Epithelial cell of esophagus (primary cell): ENCODE measurements at regions not wholly inside any gene's neighbourhood (a gene's known extent, or its start where the extent isn't known, plus 50 kb on each side); places are given as distances from the start of the nearest gene placed in this dataset.

Experiments used
- DNase-seq: peaks from one replicate; pipeline ENCODE4 v3.0.0; 2010; ENCODE audit warnings: low read depth
- H3K4me3 ChIP-seq: 2 replicates; pipeline ENCODE4 v1.5.1; 2011; ENCODE audit warnings: mild to moderate bottlenecking, low read length, control low read depth
- TF ChIP-seq, protein P1 (sequence below): IDR thresholded peaks from 2 replicates; pipeline ENCODE4 v1.5.1; 2011; ENCODE audit warnings: low read depth, mild to moderate bottlenecking, low read length, control low read depth, inconsistent platforms; ENCODE audit not compliant: insufficient read depth; ENCODE audit errors: missing control alignments

GRCh38 chr7:14065286-14065685 is 75.8 kb upstream of the ETV1 start:
- no peak overlapping the region for H3K4me3 ChIP-seq
- TF ChIP-seq, protein P1, sequence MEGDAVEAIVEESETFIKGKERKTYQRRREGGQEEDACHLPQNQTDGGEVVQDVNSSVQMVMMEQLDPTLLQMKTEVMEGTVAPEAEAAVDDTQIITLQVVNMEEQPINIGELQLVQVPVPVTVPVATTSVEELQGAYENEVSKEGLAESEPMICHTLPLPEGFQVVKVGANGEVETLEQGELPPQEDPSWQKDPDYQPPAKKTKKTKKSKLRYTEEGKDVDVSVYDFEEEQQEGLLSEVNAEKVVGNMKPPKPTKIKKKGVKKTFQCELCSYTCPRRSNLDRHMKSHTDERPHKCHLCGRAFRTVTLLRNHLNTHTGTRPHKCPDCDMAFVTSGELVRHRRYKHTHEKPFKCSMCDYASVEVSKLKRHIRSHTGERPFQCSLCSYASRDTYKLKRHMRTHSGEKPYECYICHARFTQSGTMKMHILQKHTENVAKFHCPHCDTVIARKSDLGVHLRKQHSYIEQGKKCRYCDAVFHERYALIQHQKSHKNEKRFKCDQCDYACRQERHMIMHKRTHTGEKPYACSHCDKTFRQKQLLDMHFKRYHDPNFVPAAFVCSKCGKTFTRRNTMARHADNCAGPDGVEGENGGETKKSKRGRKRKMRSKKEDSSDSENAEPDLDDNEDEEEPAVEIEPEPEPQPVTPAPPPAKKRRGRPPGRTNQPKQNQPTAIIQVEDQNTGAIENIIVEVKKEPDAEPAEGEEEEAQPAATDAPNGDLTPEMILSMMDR = no peak
- no peak for DNase-seq

GRCh38 chr7:14055813-14056212 is 66.3 kb upstream of the ETV1 start:
- no peak overlapping the region for H3K4me3 ChIP-seq
- TF ChIP-seq, protein P1 = no peak
- DNase-seq = no peak

DNA sequence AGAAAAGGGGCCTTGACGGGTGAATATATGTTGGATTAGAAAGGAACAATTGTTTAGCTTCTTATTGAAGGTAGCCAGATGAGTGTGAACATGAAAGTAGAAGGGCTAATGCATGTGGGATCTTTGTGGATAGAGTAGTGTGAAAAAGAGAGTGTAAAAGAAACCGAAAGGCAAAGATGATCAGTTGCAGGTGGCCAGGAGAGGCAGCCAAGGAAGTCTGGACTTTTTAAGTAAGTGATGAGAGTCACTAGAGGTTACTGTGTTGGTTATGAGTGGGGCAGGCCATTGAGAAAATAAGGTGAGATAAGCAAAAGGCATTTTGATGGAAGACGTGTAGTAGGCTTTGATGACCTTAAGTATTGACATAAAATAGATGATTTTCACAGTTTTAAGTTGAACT is 64.7 kb upstream of the ETV1 start:
- TF ChIP-seq, protein P1 = no peak
- no peak overlapping the region for H3K4me3 ChIP-seq
- no peak for DNase-seq

DNA sequence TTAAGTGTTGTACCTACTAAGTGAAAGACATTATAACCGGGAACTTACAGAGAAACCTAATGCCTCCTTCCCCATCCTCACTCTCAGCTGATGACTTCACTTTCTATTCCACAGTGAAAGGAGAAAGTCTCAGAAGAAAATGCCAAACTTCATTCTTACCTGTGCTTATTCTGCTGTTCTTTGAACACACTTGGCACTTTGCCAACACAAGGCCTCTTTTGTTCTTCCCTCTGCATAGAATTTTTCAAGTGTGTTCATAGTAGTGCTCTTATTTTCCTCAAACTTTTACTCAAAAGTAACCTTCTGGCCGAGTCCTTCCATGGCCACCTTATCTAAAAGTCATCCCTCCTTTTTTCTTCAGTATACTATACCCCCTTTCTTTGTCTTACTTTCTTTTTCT is 59.4 kb upstream of the ETV1 start:
- H3K4me3 ChIP-seq = no peak overlapping the region
- TF ChIP-seq, protein P1 = no peak
- DNase-seq = peak; percentile 14

DNA sequence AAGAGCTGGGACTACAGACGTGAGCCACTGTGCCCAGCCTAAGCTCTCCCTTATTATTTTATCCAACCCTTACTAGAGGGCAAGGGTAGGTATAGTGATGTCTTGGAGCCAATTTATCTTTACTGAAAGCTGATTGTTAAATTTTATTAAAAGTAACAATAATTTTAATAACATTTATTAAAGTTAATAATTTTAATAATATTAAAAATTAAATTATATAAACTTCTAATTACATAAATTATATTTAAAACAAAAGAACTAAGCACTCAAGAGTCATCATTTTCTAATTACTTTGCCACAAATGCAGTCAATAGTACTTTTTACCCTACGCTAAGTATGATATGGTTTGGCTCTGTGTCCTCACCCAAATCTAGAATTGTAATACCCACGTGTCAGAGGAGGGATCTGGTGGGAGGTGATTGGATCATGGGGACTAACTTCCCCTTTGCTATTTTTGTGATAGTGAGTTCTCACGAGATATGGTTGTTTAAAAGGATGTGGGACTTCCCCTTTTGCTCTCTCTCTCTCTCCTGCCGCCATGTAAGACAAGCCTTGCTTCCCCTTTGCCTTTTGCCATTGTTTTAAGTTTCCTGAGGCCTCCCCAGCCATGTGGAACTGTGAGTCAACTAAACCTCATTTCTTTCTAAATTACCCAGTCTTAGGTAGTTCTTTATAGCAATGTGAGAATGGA is 58.4 kb upstream of the ETV1 start:
- DNase-seq = no peak
- no peak overlapping the region for H3K4me3 ChIP-seq
- TF ChIP-seq, protein P1 = no peak

DNA sequence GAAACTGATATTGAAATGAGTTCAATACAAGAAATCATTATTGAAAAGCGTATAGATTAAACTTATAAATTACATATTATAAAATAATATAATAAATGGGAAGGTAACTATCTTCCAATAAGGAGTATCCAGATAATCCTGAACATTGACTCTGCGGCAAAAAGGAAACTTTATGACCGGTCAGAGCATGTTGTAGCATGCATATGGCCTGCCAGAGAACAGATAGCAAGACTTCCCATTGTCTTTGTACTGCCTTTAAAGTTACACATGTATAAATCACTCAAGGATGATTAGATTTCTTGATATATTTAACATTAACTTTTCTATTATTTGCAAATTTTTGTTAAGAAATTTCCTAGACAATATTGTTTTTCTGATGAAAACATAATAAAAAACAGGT is 56.2 kb upstream of the ETV1 start:
- TF ChIP-seq, protein P1 = no peak
- peak; percentile 74 for DNase-seq
- H3K4me3 ChIP-seq = no peak overlapping the region

DNA sequence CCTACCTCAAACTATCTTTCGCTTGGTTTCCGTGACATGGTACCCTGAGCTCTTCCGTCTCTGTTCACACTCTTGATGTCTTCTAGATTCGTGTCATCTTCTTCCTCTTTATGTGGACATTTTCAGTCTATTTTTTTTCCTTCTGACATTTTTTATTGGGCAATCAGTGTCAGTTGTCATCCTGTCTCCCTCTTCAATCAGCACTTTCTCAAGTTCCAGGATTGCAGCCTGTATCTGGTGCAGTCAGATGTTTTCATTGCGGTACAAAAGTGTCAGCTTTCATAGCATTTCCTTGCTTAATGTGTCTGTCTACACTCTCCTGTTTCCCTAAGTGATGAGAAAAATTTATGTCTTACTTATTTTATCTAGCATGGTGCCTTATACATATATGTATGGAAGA is 51.1 kb upstream of the ETV1 start:
- no peak overlapping the region for H3K4me3 ChIP-seq
- TF ChIP-seq, protein P1 = no peak
- DNase-seq = no peak
